HG02623 (cell line): ENCODE measurements at regions not wholly inside any gene's neighbourhood (a gene's known extent, or its start where the extent isn't known, plus 50 kb on each side); places are given as distances from the start of the nearest gene placed in this dataset.

Experiments used
- ATAC-seq: cut with Tn5 transposase; IDR thresholded peaks from one replicate; pipeline ENCODE4 v1.9.1; 2021; ENCODE audit warnings: moderate library complexity; ENCODE audit not compliant: unreplicated experiment

- ATAC-seq, result no peak
Observed at GRCh38 chr17:70855401-70856054, 686.2 kb downstream of the KCNJ2 start.

- ATAC-seq, result no peak
Observed at GRCh38 chr17:70857351-70857750, 688.0 kb downstream of the KCNJ2 start.

- no peak for ATAC-seq
Observed at GRCh38 chr17:70859829-70860228, 690.5 kb downstream of the KCNJ2 start.

- ATAC-seq, result no peak
Observed at GRCh38 chr17:70862295-70862694, 693.0 kb downstream of the KCNJ2 start.

- ATAC-seq, result no peak
Observed at GRCh38 chr17:70863436-70864248, 694.3 kb downstream of the KCNJ2 start.

- no peak for ATAC-seq
Observed at GRCh38 chr17:70865993-70866804, 696.9 kb downstream of the KCNJ2 start.

- ATAC-seq, result no peak
Observed at GRCh38 chr17:70868149-70868548, 698.8 kb downstream of the KCNJ2 start.

- ATAC-seq, result no peak
Observed at GRCh38 chr17:70869402-70870085, 700.2 kb downstream of the KCNJ2 start.

GRCh38 chr17:70871180-70871818 lies 702.0 kb downstream of the KCNJ2 start:
- ATAC-seq, result no peak

- no peak for ATAC-seq
Observed at GRCh38 chr17:70872103-70872502, 702.8 kb downstream of the KCNJ2 start.

- no peak for ATAC-seq
Observed at GRCh38 chr17:70875729-70876310, 706.5 kb downstream of the KCNJ2 start.

- no peak for ATAC-seq
Observed at GRCh38 chr17:70878879-70879278, 709.5 kb downstream of the KCNJ2 start.

- ATAC-seq, result no peak
Observed at GRCh38 chr17:70879401-70879800, 710.1 kb downstream of the KCNJ2 start.

- ATAC-seq, result no peak
Observed at GRCh38 chr17:70881093-70881492, 711.8 kb downstream of the KCNJ2 start.

- ATAC-seq, result no peak
Observed at GRCh38 chr17:70882504-70882903, 713.2 kb downstream of the KCNJ2 start.

GRCh38 chr17:70886648-70887047 lies 717.3 kb downstream of the KCNJ2 start:
- no peak for ATAC-seq

- ATAC-seq, result no peak
Observed at GRCh38 chr17:70888324-70888723, 719.0 kb downstream of the KCNJ2 start.

- ATAC-seq, result no peak
Observed at GRCh38 chr17:70891306-70891705, 722.0 kb downstream of the KCNJ2 start.

- no peak for ATAC-seq
Observed at GRCh38 chr17:70892527-70892926, 723.2 kb downstream of the KCNJ2 start.

GRCh38 chr17:70896843-70897242 lies 727.5 kb downstream of the KCNJ2 start:
- ATAC-seq, result no peak
